Tibial nerve (tissue), 4 donors: ENCODE measurements at regions not wholly inside any gene's neighbourhood (a gene's known extent, or its start where the extent isn't known, plus 50 kb on each side); places are given as distances from the start of the nearest gene placed in this dataset.

Source experiments
- DNase-seq, 2 donors: peaks; one replicate each; pipeline ENCODE4 v3.0.0-alpha.2; 2019; ENCODE audit warnings: low spot score in 2 of 2
- H3K27ac ChIP-seq, 4 donors: fragments of 200-600 bp; sonication (generic) in 3 of 4; one replicate each; pipeline ENCODE4 v1.5.1; 2017 to 2019; ENCODE audit warnings: mild to moderate bottlenecking in 1 of 4
- H3K27me3 ChIP-seq, 2 donors: fragments of 200-600 bp; sonication (generic) in 1 of 2; one replicate each; pipeline versions ENCODE4 v1.5.1 to v1.6.0; 2017 to 2019
- H3K36me3 ChIP-seq, 3 donors: fragments of 200-600 bp; sonication (generic); one replicate each; pipeline ENCODE4 v1.5.1; 2018 to 2019
- H3K4me1 ChIP-seq, 4 donors: fragments of 200-600 bp; sonication (generic) in 3 of 4; one replicate each; pipeline ENCODE4 v1.5.1; 2017 to 2019
- H3K4me3 ChIP-seq, 4 donors: fragments of 200-600 bp; sonication (generic) in 3 of 4; one replicate each; pipeline ENCODE4 v1.5.1; 2017 to 2019; ENCODE audit warnings: mild to moderate bottlenecking in 1 of 4, moderate library complexity in 1 of 4
- H3K9me3 ChIP-seq, 4 donors: fragments of 200-600 bp; sonication (generic) in 3 of 4; one replicate each; pipeline ENCODE4 v1.5.1; 2017 to 2019
- EP300 ChIP-seq, 2 donors: sonication (generic); formaldehyde crosslinking; IDR thresholded peaks; one replicate each; pipeline ENCODE4 v1.6.1; 2017; ENCODE audit warnings: antibody characterized with exemption in 2 of 2, mild to moderate bottlenecking in 1 of 2
- POLR2A ChIP-seq, 2 donors: fragments of 450-650 bp; IDR thresholded peaks; one replicate each; pipeline ENCODE4 v1.6.1; 2017; ENCODE audit warnings: antibody characterized with exemption in 2 of 2, mild to moderate bottlenecking in 2 of 2, moderate library complexity in 2 of 2
- WGBS, 2 donors: methylation state at CpG; one replicate each; pipeline ENCODE4 v1.1.5; 2018; 5-methylcytosine and 5-hydroxymethylcytosine counted together
- TF ChIP-seq, protein P1 (sequence below), 5 experiments: fragments of 200-600 bp in 3 of 5; fragments of 450-650 bp in 2 of 5; sonication (generic) in 3 of 5; IDR thresholded peaks; one replicate each; pipeline ENCODE4 v1.5.1; 2016 to 2019; ENCODE audit warnings: antibody characterized with exemption in 5 of 5, mild to moderate bottlenecking in 3 of 5, moderate library complexity in 2 of 5

DNA sequence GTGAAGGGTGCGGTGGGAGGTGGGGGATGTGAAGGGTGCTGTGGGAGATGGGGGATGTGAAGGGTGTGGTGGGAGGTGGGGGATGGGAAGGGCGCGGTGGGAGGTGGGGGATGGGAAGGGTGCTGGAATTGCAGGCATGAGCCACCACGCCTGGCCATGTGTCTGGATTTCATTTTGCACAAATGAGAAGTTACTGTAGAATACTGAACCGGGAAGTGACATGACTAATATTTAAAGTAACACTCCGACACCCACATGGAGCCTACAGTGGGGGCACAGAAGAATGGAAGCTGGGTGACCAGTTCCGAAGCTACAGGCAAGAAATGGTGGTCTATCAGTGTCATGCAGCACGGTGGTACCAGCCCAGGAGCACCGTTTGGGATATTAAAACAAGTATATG lies 69.9 kb upstream of the SPTLC1 start:
- TF ChIP-seq POLR2A (IDR thresholded peaks at IDR 0.05) (no peak), EP300 (IDR thresholded peaks at IDR 0.05) (no peak)
- TF ChIP-seq, protein P1, sequence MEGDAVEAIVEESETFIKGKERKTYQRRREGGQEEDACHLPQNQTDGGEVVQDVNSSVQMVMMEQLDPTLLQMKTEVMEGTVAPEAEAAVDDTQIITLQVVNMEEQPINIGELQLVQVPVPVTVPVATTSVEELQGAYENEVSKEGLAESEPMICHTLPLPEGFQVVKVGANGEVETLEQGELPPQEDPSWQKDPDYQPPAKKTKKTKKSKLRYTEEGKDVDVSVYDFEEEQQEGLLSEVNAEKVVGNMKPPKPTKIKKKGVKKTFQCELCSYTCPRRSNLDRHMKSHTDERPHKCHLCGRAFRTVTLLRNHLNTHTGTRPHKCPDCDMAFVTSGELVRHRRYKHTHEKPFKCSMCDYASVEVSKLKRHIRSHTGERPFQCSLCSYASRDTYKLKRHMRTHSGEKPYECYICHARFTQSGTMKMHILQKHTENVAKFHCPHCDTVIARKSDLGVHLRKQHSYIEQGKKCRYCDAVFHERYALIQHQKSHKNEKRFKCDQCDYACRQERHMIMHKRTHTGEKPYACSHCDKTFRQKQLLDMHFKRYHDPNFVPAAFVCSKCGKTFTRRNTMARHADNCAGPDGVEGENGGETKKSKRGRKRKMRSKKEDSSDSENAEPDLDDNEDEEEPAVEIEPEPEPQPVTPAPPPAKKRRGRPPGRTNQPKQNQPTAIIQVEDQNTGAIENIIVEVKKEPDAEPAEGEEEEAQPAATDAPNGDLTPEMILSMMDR (IDR thresholded peaks at IDR 0.05): no peak
- WGBS, 2 donors: 89 to 90% methylated on average over 9 of the region's 9 CpGs
- H3K4me1 ChIP-seq: peaks cover 0 to 7% (median 0%) of the 10 kb centered on the region in 4 donors

DNA sequence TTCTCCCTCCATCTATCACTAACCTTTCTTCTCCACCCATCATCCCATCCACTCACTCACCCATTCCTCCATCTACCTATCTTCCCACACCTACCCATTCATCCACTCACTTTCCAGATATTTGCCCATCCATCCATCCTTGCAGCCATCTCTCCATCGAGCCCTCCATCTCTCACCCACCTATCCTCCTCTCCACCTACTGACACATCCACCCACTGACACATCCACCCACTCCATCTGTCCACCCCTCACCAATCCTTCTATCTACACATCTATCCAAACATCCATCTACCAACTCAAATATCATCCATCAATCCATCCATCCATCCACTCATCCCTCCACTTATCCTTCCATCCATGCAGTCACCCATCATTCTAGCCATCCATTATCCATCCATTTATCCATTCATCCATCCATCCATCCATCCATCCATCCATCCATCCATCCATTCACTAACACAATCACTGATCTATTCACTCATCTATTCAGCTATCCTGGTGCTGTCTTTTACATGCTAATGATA lies 68.9 kb upstream of the SPTLC1 start:
- WGBS, 2 donors: 77 to 96% methylated on average over 1 of the region's 1 CpG
- no peak overlapping the region for H3K4me3 ChIP-seq
- peaks cover 0 to 13% (median 0%) of the 10 kb centered on the region in 4 donors for H3K9me3 ChIP-seq
- peaks cover 0 to under 1% (median 0%) of the 10 kb centered on the region in 4 donors for H3K4me1 ChIP-seq
- no peaks in the 10 kb centered on the region for H3K27me3 ChIP-seq
- peaks cover 0 to 13% (median 0%) of the 10 kb centered on the region in 3 donors for H3K36me3 ChIP-seq
- DNase-seq: no peak
- no peak overlapping the region for H3K27ac ChIP-seq
- TF ChIP-seq, protein P1 (IDR thresholded peaks at IDR 0.05): no peak
- TF ChIP-seq EP300 (IDR thresholded peaks at IDR 0.05) (no peak), POLR2A (IDR thresholded peaks at IDR 0.05) (no peak)

More for the DNA sequence above, 69.9 kb upstream of the SPTLC1 start:
- Histone ChIP-seq H3K4me3 (no peak overlapping the region), H3K9me3 (peaks cover 0 to 13% (median 0%) of the 10 kb centered on the region in 4 donors), H3K36me3 (peaks cover 0 to 13% (median 0%) of the 10 kb centered on the region in 3 donors), H3K27me3 (no peaks in the 10 kb centered on the region), H3K27ac (no peak overlapping the region)
- no peak for DNase-seq

DNA sequence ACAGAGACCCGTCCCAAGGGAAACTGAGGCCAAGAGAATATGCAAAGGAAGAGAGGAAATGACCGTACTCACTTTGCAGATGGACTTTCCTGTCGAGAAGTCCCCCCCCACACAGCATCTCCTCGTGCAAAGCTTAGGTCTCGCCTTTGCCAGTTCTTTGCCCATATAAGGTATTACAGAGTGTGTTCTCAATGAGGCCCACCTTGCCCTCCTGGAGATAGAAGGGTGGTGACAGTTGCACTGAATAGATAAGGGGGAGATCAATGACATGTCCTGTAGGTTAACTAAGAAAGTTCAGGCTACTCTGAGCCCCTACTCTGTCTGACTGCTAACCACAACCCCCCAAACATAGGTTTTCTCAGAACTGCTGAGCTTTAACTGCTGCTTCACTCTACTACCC lies 68.2 kb upstream of the SPTLC1 start:
- peaks cover 0 to 13% (median 0%) of the 10 kb centered on the region in 3 donors for H3K36me3 ChIP-seq
- no peaks in the 10 kb centered on the region for H3K27me3 ChIP-seq
- WGBS, 2 donors: 75% methylated on average over 5 of the region's 5 CpGs
- no peak for DNase-seq
- no peak overlapping the region for H3K4me3 ChIP-seq
- no peaks in the 10 kb centered on the region for H3K4me1 ChIP-seq
- H3K27ac ChIP-seq: no peak overlapping the region
- TF ChIP-seq POLR2A (IDR thresholded peaks at IDR 0.05) (no peak), EP300 (IDR thresholded peaks at IDR 0.05) (no peak)
- TF ChIP-seq, protein P1 (IDR thresholded peaks at IDR 0.05): no peak
- H3K9me3 ChIP-seq: peaks cover 0 to 13% (median 0%) of the 10 kb centered on the region in 4 donors

DNA sequence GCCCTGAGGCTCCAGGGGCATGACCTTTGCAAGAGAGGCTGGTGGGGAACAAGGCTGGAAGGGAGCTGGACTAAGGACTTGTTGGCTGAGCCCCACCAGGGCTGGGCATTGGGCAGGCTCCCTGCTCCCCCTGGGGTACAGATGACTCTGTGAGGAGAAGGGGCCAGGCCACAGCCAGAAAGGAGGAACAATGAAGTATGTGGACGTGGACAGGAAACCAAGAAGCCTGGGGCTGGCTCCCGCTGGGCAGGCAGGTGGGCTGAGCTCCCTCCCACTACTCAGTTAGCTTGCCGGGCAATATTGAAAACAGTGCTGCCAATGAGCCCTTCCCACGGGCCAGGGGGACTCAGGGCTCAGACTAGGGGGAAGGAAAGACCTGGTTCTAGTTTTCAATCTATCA lies 66.1 kb upstream of the SPTLC1 start:
- H3K9me3 ChIP-seq: peaks cover 0 to 13% (median 0%) of the 10 kb centered on the region in 4 donors
- TF ChIP-seq, protein P1 (IDR thresholded peaks at IDR 0.05): no peak
- no peak for TF ChIP-seq POLR2A (IDR thresholded peaks at IDR 0.05)
- no peak for TF ChIP-seq EP300 (IDR thresholded peaks at IDR 0.05)
- H3K4me1 ChIP-seq: no peaks in the 10 kb centered on the region
- no peaks in the 10 kb centered on the region for H3K27me3 ChIP-seq
- peaks cover 0 to 13% (median 0%) of the 10 kb centered on the region in 3 donors for H3K36me3 ChIP-seq
- H3K27ac ChIP-seq: no peak overlapping the region
- 76 to 85% methylated on average over 4 of the region's 4 CpGs for WGBS, 2 donors
- DNase-seq: no peak
- H3K4me3 ChIP-seq: no peak overlapping the region

DNA sequence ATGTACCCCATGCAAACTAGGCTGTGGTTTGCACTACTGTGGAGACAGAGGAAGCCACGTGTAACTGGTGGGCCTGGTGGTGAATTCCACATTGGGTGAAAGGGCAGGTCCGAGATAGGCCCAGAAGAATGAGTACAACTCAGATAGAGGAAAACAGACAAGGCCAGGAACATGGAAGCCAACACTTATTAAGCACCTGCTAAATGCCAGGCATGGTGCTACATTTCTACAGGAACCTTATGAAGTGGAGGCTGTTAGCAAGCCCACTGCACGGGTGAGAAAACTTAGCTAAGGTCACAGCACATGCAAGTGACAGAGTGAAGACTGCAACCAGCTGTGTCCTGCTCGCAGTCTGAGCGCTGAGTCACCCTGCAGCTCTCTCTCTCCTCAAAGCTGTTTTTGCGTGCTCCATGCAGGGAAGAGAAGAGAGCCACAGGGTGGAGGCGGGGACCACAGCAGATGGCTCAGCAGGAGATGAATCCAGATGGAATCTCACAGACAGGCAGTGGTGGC lies 65.5 kb upstream of the SPTLC1 start:
- H3K27ac ChIP-seq: no peak overlapping the region
- no peak overlapping the region for H3K4me3 ChIP-seq
- peaks cover 0 to 13% (median 0%) of the 10 kb centered on the region in 4 donors for H3K9me3 ChIP-seq
- no peaks in the 10 kb centered on the region for H3K4me1 ChIP-seq
- WGBS, 2 donors: 60 to 70% methylated on average over 7 of the region's 7 CpGs
- H3K27me3 ChIP-seq: no peaks in the 10 kb centered on the region
- TF ChIP-seq POLR2A (IDR thresholded peaks at IDR 0.05): no peak
- TF ChIP-seq, protein P1 (IDR thresholded peaks at IDR 0.05): no peak
- no peak for TF ChIP-seq EP300 (IDR thresholded peaks at IDR 0.05)
- no peak for DNase-seq
- H3K36me3 ChIP-seq: peaks cover 0 to 13% (median 0%) of the 10 kb centered on the region in 3 donors
